G401.6 (cell line): ENCODE measurements at regions not wholly inside any gene's neighbourhood (a gene's known extent, or its start where the extent isn't known, plus 50 kb on each side); places are given as distances from the start of the nearest gene placed in this dataset.

Source experiments
- FAIRE-seq: peaks from 2 replicates; lab custom pipeline; 2012; peaks lifted over from hg19 to GRCh38; lab: Jason Lieb, UNC

DNA sequence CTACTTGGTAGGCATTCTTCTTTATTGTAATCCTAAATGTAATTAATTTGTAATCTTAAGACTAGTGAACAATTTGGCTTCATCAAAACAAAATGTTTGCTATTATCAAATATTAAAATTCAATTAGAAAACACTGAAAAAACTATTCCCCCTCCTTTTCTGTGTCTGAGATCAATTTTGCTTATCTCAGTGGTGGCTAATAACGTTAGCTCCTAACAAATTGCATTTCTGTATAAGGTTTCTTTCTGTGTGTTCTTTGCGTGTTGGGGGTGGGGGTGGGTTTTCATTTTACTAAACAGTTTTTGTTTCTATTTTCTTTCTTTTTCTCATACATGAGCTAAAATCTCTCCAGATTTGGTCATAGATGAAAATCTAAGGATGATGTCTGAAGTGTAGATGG lies 54.0 kb upstream of the EYA4 start:
- no peak for FAIRE-seq

DNA sequence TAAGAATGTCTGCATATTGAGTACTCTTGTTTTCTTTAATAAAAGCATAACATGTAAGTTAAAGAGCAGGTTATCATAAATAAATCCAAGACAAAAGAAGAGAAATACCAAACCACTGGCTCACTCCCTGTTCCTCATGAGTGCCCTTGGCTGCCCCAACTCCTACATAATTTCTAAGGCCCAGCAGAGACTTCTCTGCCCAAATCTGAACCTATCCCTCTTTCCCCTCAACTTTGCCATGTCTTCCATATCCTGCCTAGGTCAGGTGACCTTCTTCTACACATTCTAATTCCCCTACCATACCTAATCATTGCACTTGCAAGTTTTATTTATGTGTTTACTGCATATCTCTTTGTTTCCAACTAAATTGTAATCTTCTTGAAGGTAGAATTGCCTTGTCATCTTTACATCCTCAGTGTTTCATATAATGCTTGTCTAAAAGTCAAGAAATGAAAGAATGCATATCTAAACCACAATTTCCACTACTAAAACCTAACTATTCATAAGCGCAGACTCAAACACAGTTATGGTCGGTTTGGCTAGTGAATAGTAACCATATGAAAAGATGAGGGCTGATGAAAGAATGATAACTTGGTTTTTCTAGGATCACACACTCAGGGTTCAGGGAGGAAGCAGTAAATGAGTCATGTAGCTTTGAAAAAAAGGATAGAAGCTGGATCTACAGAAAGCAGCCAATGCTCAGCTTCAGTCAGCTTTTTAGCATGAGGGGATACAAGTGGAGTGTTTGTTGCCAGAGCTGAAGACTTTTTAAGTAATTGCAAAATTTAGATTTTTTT lies 53.3 kb upstream of the EYA4 start:
- FAIRE-seq = no peak

DNA sequence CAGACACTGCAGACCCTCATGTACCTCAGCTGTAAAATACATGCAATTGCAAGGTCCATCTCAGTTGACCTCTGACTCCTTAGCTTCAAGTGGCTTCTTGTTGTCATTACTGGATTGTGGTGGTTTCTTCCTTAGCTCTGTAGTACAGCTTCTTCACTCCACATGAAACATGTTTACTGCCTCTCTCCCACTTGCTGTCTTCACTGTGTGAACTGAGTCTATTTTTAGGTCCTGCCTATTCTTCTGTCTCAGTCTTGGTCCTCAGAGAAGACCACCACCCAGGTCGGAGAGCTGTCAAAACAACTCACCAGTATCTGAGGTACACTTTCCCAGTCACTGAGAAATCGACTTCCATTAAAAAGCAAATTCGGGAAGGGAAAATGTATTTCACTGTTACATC lies 50.2 kb upstream of the EYA4 start:
- FAIRE-seq = no peak

DNA sequence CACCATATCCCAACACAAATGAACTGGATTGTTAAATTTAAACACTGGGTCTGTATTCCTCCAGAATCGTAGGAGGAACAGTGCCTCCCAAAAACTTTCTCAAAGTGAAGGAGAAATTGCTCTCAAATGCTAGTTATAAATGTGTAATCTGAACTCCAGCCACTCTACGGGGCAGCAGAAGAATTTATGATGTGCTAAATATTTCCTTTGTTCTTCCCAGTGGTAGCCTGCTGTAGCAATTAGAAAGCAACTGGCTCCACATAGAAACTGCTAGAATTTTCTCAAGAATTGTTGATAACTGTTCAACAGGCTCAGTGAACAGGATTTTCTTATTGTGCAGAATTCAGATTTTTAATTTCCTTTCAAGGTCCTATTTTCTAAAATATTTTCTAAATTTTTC lies 49.8 kb upstream of the EYA4 start:
- no peak for FAIRE-seq
